ENCODE measurements at regions not wholly inside any gene's neighbourhood (a gene's known extent, or its start where the extent isn't known, plus 50 kb on each side); places are given as distances from the start of the nearest gene placed in this dataset.

GRCh38 chr6:84428300-84428907 lies 201.0 kb upstream of the CEP162 start:
- TF ChIP-seq POLR2A (IDR thresholded peaks at IDR 0.05) (no peak), CTCF (IDR thresholded peaks at IDR 0.05) (peak; percentile 33 to 50 (median 48)), POLR2AphosphoS5 (IDR thresholded peaks at IDR 0.05) (no peak), EP300 (IDR thresholded peaks at IDR 0.05; ENCODE audit: low read depth) (no peak)
